Mucosa of rectum (tissue), 2 donors: ENCODE measurements at regions not wholly inside any gene's neighbourhood (a gene's known extent, or its start where the extent isn't known, plus 50 kb on each side); places are given as distances from the start of the nearest gene placed in this dataset.

Experiments used
- H3K27ac ChIP-seq, 2 donors: one replicate each; pipeline ENCODE4 v1.7.0; 2013; ENCODE audit warnings: inconsistent platforms in 2 of 2, low read depth in 2 of 2, low read length in 2 of 2
- H3K27me3 ChIP-seq, 2 donors: one replicate each; pipeline ENCODE4 v1.7.0; 2013; ENCODE audit warnings: low read length in 2 of 2; ENCODE audit not compliant: control insufficient read depth in 2 of 2, insufficient read depth in 2 of 2
- H3K36me3 ChIP-seq, 2 donors: one replicate each; pipeline ENCODE4 v1.7.0; 2013; ENCODE audit warnings: low read length in 2 of 2; ENCODE audit not compliant: control insufficient read depth in 2 of 2, insufficient read depth in 2 of 2
- H3K4me1 ChIP-seq, 2 donors: one replicate each; pipeline ENCODE4 v1.7.0; 2013; ENCODE audit warnings: low read length in 2 of 2, mild to moderate bottlenecking in 1 of 2; ENCODE audit not compliant: control insufficient read depth in 2 of 2, insufficient read depth in 2 of 2
- H3K4me3 ChIP-seq, 2 donors: one replicate each; pipeline ENCODE4 v1.7.0; 2013; ENCODE audit warnings: low read length in 2 of 2
- H3K9ac ChIP-seq, 2 donors: one replicate each; pipeline ENCODE4 v1.7.0; 2013; ENCODE audit warnings: low read length in 2 of 2, low read depth in 1 of 2, mild to moderate bottlenecking in 1 of 2
- H3K9me3 ChIP-seq, 2 donors: one replicate each; pipeline ENCODE4 v1.7.0; 2013; ENCODE audit warnings: low read length in 2 of 2; ENCODE audit not compliant: control insufficient read depth in 2 of 2
- donor health status: healthy.
- donor health status: Normal muscosa, but diverticular disease.

GRCh38 chr4:25524663-25525062 lies 131.0 kb upstream of the SLC34A2 start:
- H3K27ac ChIP-seq: no peak overlapping the region
- H3K4me3 ChIP-seq: no peak overlapping the region

GRCh38 chr4:25525896-25526295 lies 129.8 kb upstream of the SLC34A2 start:
- H3K27me3 ChIP-seq: no peaks in the 10 kb centered on the region
- H3K9ac ChIP-seq: no peak overlapping the region
- no peaks in the 10 kb centered on the region for H3K36me3 ChIP-seq
- no peak overlapping the region for H3K4me3 ChIP-seq
- H3K4me1 ChIP-seq: no peaks in the 10 kb centered on the region
- no peaks in the 10 kb centered on the region for H3K9me3 ChIP-seq
- no peak overlapping the region for H3K27ac ChIP-seq

More at GRCh38 chr4:25524663-25525062, 131.0 kb upstream of the SLC34A2 start:
- Histone ChIP-seq H3K9ac (no peak overlapping the region), H3K4me1 (no peaks in the 10 kb centered on the region), H3K36me3 (no peaks in the 10 kb centered on the region), H3K27me3 (no peaks in the 10 kb centered on the region), H3K9me3 (no peaks in the 10 kb centered on the region)

GRCh38 chr4:25527034-25527433 lies 128.6 kb upstream of the SLC34A2 start:
- Histone ChIP-seq H3K9ac (no peak overlapping the region), H3K27me3 (no peaks in the 10 kb centered on the region), H3K4me1 (no peaks in the 10 kb centered on the region), H3K27ac (no peak overlapping the region), H3K36me3 (no peaks in the 10 kb centered on the region), H3K4me3 (no peak overlapping the region), H3K9me3 (no peaks in the 10 kb centered on the region)

DNA sequence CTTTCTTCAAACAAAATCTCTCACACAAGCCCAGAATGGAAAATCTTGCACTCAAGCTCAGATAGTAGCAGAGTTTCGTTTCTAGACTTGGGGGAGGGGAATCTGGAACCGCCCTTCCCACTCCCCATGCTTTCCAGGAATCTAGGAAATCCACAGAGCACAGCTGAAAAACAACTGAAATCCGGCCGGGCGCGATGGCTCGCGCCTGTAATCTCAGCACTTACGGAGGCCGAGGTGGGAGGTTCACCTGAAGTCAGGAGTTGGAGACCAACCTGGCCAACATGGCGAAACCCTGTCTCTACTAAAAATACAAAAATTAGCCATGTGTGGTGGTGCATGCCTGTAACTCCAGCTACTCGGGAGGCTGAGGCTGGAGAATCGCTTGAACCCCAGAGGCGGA lies 127.3 kb upstream of the SLC34A2 start:
- H3K4me1 ChIP-seq: no peaks in the 10 kb centered on the region
- H3K4me3 ChIP-seq: no peak overlapping the region

DNA sequence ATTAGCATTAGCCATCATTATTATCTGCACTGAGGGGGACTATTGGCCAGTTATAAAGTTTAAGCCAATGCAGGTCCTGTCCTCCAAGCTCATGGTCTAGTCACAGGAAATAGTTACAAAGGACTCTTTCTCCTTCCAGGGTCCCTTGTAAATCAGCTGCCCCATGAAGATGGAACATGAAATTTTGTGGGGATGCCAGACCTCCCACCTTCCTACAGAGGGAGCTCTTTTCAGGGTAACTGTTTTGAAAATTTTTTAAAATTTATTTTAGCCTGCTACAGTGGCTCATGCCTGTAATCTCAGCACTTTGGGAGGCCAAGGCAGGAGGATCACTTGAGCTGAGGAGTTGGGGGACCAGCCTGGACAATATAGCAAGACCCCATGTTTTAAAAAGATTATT lies 124.4 kb upstream of the SLC34A2 start:
- no peak overlapping the region for H3K27ac ChIP-seq
- H3K9ac ChIP-seq: no peak overlapping the region
- H3K4me1 ChIP-seq: no peaks in the 10 kb centered on the region
- no peak overlapping the region for H3K4me3 ChIP-seq
- H3K36me3 ChIP-seq: no peaks in the 10 kb centered on the region
- no peaks in the 10 kb centered on the region for H3K27me3 ChIP-seq
- no peaks in the 10 kb centered on the region for H3K9me3 ChIP-seq

More for the DNA sequence above, 127.3 kb upstream of the SLC34A2 start:
- Histone ChIP-seq H3K27ac (no peak overlapping the region), H3K36me3 (no peaks in the 10 kb centered on the region), H3K27me3 (no peaks in the 10 kb centered on the region), H3K9me3 (no peaks in the 10 kb centered on the region), H3K9ac (no peak overlapping the region)

- H3K27ac ChIP-seq: no peak overlapping the region
- H3K27me3 ChIP-seq: no peaks in the 10 kb centered on the region
- no peaks in the 10 kb centered on the region for H3K9me3 ChIP-seq
- no peak overlapping the region for H3K4me3 ChIP-seq
- H3K36me3 ChIP-seq: no peaks in the 10 kb centered on the region
- H3K4me1 ChIP-seq: no peaks in the 10 kb centered on the region
- no peak overlapping the region for H3K9ac ChIP-seq
These were observed 123.1 kb upstream of the SLC34A2 start for GRCh38 chr4:25532591-25532990.

GRCh38 chr4:25533256-25533655 lies 122.4 kb upstream of the SLC34A2 start:
- Histone ChIP-seq H3K9me3 (no peaks in the 10 kb centered on the region), H3K4me1 (no peaks in the 10 kb centered on the region), H3K27ac (no peak overlapping the region), H3K4me3 (no peak overlapping the region), H3K9ac (no peak overlapping the region), H3K27me3 (no peaks in the 10 kb centered on the region), H3K36me3 (no peaks in the 10 kb centered on the region)

GRCh38 chr4:25535278-25535677 lies 120.4 kb upstream of the SLC34A2 start:
- no peaks in the 10 kb centered on the region for H3K27me3 ChIP-seq
- H3K4me1 ChIP-seq: no peaks in the 10 kb centered on the region
- no peak overlapping the region for H3K27ac ChIP-seq
- no peaks in the 10 kb centered on the region for H3K36me3 ChIP-seq
- H3K4me3 ChIP-seq: no peak overlapping the region
- H3K9me3 ChIP-seq: no peaks in the 10 kb centered on the region
- H3K9ac ChIP-seq: no peak overlapping the region

DNA sequence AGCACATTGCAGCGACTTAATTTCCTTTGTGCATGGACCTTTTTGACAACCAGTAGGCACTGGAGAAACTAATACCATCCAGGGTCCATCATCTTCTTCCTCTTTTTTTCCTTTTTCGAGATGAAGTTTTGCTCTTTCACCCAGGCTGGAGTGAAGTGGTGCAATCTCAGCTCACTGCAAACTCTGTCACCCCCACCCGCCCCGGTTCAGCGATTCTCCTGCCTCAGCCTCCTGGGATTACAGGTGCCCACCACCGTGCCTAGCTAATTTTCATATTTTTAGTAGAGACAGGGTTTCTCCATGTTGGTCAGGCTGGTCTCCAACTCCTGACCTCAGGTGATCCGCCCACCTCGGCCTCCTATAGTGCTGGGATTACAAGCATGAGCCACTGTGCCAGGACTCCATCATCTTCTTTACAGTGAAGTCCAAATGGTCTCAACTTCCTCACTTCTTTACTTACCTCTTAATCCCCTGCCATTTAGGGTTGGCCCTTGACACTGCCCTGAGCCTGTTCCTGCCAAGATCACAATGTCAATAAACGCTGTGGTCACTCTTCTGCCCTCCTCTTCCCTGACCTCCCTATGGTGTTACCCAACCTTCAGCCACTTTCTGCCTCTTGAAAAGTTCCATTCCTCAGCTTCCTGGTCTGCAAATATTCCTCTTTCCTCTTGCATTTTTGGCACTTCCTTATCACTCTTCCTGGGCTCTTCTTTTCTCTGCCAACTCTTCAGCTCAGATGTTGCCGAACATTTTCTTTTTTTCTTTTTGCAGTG lies 119.8 kb upstream of the SLC34A2 start:
- no peaks in the 10 kb centered on the region for H3K9me3 ChIP-seq
- H3K4me3 ChIP-seq: no peak overlapping the region
- H3K27me3 ChIP-seq: no peaks in the 10 kb centered on the region
- no peak overlapping the region for H3K9ac ChIP-seq
- H3K4me1 ChIP-seq: peaks cover 0 to 2% of the 10 kb centered on the region in 2 donors
- H3K27ac ChIP-seq: no peak overlapping the region
- H3K36me3 ChIP-seq: no peaks in the 10 kb centered on the region

DNA sequence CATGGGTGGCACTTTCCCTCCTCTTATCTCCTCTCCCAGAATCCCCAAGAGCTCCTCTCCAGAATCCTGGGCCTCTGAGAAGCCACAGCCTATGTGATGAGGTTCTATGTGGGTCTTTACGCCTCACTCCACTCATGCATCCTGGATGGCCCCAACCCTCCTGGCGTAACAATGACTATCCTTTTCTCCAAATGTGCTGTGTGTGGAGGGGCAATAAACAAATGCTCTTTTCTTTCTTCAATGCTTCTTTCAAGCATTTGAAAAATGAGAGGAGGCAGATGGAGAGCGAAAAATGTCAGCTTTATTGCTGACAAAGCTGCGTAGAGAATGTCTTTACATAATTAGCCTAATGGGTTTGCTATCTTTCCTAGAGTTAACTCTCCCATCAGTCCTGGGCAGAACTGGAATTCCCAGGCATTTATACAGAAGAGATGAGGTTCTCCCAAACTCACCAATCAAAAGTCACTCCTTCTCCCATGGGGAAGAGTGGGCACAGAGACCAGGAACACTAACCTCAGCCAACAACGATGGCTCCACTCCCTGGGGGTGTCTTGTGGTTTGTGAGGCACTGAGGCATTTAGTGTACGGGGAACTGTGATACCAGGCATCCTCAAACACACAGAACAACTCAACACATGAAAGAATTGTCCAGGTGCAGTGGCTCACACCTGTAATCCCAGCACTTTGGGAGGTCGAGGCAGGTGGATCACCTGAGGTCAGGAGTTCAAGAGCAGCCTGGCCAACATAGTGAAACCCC lies 118.9 kb upstream of the SLC34A2 start:
- no peak overlapping the region for H3K9ac ChIP-seq
- peaks cover 0 to 4% of the 10 kb centered on the region in 2 donors for H3K4me1 ChIP-seq
- no peak overlapping the region for H3K27ac ChIP-seq
- no peak overlapping the region for H3K4me3 ChIP-seq
- no peaks in the 10 kb centered on the region for H3K9me3 ChIP-seq
- H3K27me3 ChIP-seq: no peaks in the 10 kb centered on the region
- H3K36me3 ChIP-seq: no peaks in the 10 kb centered on the region
